ENCODE measurements at regions not wholly inside any gene's neighbourhood (a gene's known extent, or its start where the extent isn't known, plus 50 kb on each side); places are given as distances from the start of the nearest gene placed in this dataset.
"Not testable (repeated sequence)": the region's sequence is repeated elsewhere in the genome, so short reads cannot be mapped to it uniquely, and the experiment has no call there.

GRCh38 chr2:237207646-237208045 is 122.0 kb downstream of the COPS8 start:
- no peaks in the 10 kb centered on the region for H3K36me3 ChIP-seq
- peaks cover 7 to 21% of the 10 kb centered on the region in 2 donors for H3K4me1 ChIP-seq
- H3K27ac ChIP-seq, result peak overlapping the region in 2 of 3 donors; percentile 41 to 61
- no peak overlapping the region for H3K4me3 ChIP-seq (replicated peaks in 1 of 3)
- TF ChIP-seq CTCF (IDR thresholded peaks at IDR 0.05) (no peak), POLR2A (IDR thresholded peaks at IDR 0.05) (no peak)
- intact Hi-C loops (cut with DNase I), result no loop called here
- no peaks in the 10 kb centered on the region for H3K27me3 ChIP-seq
- WGBS, 2 donors, result 20 to 25% methylated on average over 7 of the region's 7 CpGs
- no peaks in the 10 kb centered on the region for H3K9me3 ChIP-seq
- DNase-seq, result peak; percentile 85 to 90

- intact Hi-C loops (cut with DNase I), result no loop called here
- no peak overlapping the region for H3K4me3 ChIP-seq (replicated peaks in 1 of 3)
- H3K4me1 ChIP-seq, result peaks cover 7 to 18% of the 10 kb centered on the region in 2 donors
- no peaks in the 10 kb centered on the region for H3K27me3 ChIP-seq
- no peak for DNase-seq
- H3K27ac ChIP-seq, result peak overlapping the region in 2 of 3 donors; percentile 20 to 61
- no peaks in the 10 kb centered on the region for H3K9me3 ChIP-seq
- WGBS, 2 donors, result 76 to 79% methylated on average over 14 to 16 of the region's 16 CpGs
- H3K36me3 ChIP-seq, result no peaks in the 10 kb centered on the region
- no peak for TF ChIP-seq POLR2A (IDR thresholded peaks at IDR 0.05)
- TF ChIP-seq CTCF (IDR thresholded peaks at IDR 0.05), result no peak
Observed at GRCh38 chr2:237208373-237209260, 122.9 kb downstream of the COPS8 start.

DNA sequence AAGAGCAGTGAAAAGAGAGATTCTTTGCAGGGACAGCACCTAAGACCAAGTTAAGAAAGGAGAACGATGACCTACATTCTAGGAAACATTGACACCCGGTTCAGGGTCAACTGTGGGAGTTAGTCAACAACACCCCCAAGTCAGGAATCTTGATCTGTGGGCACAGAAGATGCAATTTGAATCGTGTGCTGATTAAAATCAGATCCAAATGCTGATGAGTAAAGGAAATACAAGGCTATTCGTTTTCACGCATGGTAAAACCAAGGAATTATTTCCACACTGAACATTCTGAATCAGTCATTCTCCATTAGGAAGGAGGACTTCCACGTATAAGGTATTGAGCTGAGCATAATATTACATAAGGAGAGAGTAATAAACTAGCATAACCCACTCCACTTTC is 124.2 kb downstream of the COPS8 start:
- peaks cover 7 to 18% of the 10 kb centered on the region in 2 donors for H3K4me1 ChIP-seq
- intact Hi-C loops (cut with DNase I), result no loop called here
- H3K9me3 ChIP-seq, result no peaks in the 10 kb centered on the region
- no peak for TF ChIP-seq POLR2A (IDR thresholded peaks at IDR 0.05)
- TF ChIP-seq CTCF (IDR thresholded peaks at IDR 0.05), result no peak
- H3K4me3 ChIP-seq (replicated peaks in 1 of 3), result no peak overlapping the region
- DNase-seq, result no peak
- no peaks in the 10 kb centered on the region for H3K27me3 ChIP-seq
- H3K36me3 ChIP-seq, result no peaks in the 10 kb centered on the region
- 79 to 89% methylated on average over 6 of the region's 6 CpGs for WGBS, 2 donors
- no peak overlapping the region for H3K27ac ChIP-seq

DNA sequence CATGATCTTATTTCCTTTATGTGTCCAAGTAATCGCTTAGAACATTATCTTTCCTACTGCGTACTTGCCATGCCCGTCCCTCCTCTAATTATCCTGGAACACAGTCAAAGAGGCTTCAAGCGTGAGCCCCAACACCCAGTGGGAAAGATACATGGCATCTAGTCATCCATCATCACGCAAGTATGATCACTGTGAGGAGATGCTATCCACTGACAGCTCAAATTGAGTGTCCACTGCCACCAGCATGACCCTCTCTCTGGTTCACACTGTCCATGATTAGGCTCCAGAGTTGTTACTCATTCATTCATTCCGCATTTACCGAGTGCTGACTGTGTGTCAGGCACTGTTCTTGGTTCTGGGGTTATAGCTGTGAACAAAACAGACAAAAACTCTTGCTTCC is 124.6 kb downstream of the COPS8 start:
- intact Hi-C loops (cut with DNase I), result no loop called here
- Histone ChIP-seq H3K36me3 (no peaks in the 10 kb centered on the region), H3K4me3 (replicated peaks in 1 of 3) (no peak overlapping the region), H3K4me1 (peaks cover 7 to 18% of the 10 kb centered on the region in 2 donors), H3K27me3 (no peaks in the 10 kb centered on the region), H3K9me3 (no peaks in the 10 kb centered on the region), H3K27ac (no peak overlapping the region)
- TF ChIP-seq CTCF (IDR thresholded peaks at IDR 0.05), result no peak
- TF ChIP-seq POLR2A (IDR thresholded peaks at IDR 0.05), result no peak
- 90 to 95% methylated on average over 7 of the region's 7 CpGs for WGBS, 2 donors
- no peak for DNase-seq

DNA sequence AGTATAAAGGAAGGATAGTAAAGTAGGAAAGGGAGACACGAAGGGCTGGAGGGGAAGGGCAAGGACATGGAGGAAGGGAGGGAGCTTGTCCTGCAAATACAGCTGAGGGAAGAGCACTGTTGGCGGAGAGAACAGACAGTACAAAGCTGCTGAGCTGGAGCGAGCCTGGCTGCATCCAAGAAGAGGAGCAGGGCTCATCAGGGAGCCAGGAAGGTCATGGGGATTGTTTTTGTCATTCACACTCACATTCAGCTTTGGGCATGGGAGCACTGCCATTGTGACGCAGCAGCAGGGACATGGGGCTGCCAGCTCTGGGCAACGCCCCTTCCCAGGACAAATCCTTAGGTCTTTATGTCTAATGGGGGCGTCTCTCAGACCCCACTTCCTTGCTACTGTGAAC is 125.1 kb downstream of the COPS8 start:
- no peaks in the 10 kb centered on the region for H3K27me3 ChIP-seq
- 81 to 82% methylated on average over 6 of the region's 6 CpGs for WGBS, 2 donors

DNA sequence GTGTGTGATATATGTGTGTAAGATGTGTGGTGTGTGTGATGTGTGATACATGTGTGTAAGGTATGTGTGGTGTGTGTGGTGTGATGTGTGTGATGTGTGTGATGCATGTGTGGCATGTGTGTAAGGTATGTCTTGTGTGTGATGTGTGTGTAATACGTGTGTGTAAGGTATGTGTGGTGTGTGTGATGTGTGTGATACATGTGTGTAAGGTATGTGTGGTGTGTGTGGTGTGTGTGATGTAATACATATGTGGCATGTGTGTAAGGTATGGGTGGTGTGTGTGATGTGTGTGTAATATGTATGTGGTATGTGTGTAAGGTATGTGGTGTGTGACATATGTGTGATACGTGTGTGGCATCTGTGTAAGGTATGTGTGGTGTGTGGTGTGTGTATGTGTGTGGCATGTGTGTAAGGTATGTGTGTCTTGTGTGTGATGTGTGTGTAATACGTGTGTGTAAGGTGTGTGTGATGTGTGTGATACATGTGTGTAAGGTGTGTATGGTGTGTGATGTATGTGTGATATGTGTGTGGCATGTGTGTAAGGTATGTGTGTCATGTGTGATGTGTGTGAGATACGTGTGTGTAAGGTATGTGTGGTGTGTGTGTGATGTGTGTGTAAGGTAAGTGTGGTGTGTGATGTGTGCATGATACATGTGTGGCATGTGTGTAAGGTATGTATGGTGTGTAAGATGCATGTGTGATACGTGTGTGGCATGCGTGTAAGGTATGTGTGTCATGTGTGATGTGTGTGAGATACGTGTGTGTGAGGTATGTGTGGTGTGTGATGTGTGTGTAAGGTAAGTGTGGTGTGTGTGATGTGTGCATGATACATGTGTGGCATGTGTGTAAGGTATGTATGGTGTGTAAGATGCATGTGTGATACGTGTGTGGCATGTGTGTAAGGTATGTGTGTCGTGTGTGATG is 126.9 kb downstream of the COPS8 start:
- H3K9me3 ChIP-seq; H3K27ac ChIP-seq; H3K27me3 ChIP-seq; H3K4me1 ChIP-seq; intact Hi-C loops (cut with DNase I); H3K4me3 ChIP-seq (replicated peaks in 1 of 3); DNase-seq; H3K36me3 ChIP-seq: not testable (repeated sequence)
- 91% methylated on average over 9 of the region's 9 CpGs for WGBS, 2 donors

More for the DNA sequence above, 125.1 kb downstream of the COPS8 start:
- no peak overlapping the region for H3K27ac ChIP-seq
- H3K36me3 ChIP-seq, result no peaks in the 10 kb centered on the region
- H3K9me3 ChIP-seq, result no peaks in the 10 kb centered on the region
- intact Hi-C loops (cut with DNase I), result no loop called here
- no peak overlapping the region for H3K4me3 ChIP-seq (replicated peaks in 1 of 3)
- TF ChIP-seq CTCF (IDR thresholded peaks at IDR 0.05) (no peak), POLR2A (IDR thresholded peaks at IDR 0.05) (no peak)
- DNase-seq, result no peak
- peaks cover 7 to 18% of the 10 kb centered on the region in 2 donors for H3K4me1 ChIP-seq
